Muscle of leg (tissue), 3 donors: ENCODE measurements at regions not wholly inside any gene's neighbourhood (a gene's known extent, or its start where the extent isn't known, plus 50 kb on each side); places are given as distances from the start of the nearest gene placed in this dataset.
"Not testable (repeated sequence)": the region's sequence is repeated elsewhere in the genome, so short reads cannot be mapped to it uniquely, and the experiment has no call there.

Experiments
- DNase-seq: peaks from one replicate; pipeline ENCODE4 v3.0.0; 2013
- H3K27ac ChIP-seq: one replicate; pipeline ENCODE4 v1.5.1; 2013; ENCODE audit warnings: mild to moderate bottlenecking, low read length, control low read depth
- H3K27me3 ChIP-seq: one replicate; pipeline ENCODE4 v1.6.1; 2013; ENCODE audit warnings: low read length; ENCODE audit not compliant: control insufficient read depth, insufficient read depth
- H3K36me3 ChIP-seq: one replicate; pipeline ENCODE4 v1.6.1; 2013; ENCODE audit warnings: low read length; ENCODE audit not compliant: control insufficient read depth, insufficient read depth
- H3K4me1 ChIP-seq: one replicate; pipeline ENCODE4 v1.6.1; 2013; ENCODE audit warnings: low read length; ENCODE audit not compliant: control insufficient read depth, insufficient read depth
- H3K4me3 ChIP-seq: one replicate; pipeline ENCODE4 v1.5.1; 2013; ENCODE audit warnings: low read length, control low read depth
- H3K9me3 ChIP-seq: replicated peaks from 2 replicates; pipeline ENCODE4 v1.6.1; 2013; ENCODE audit warnings: low read depth, low read length; ENCODE audit not compliant: control insufficient read depth
- WGBS: methylation state at CpG from one replicate; pipeline ENCODE4 v1.1.5; 2013; ENCODE audit warnings: missing lambda C conversion rate; ENCODE audit not compliant: insufficient coverage; 5-methylcytosine and 5-hydroxymethylcytosine counted together

DNA sequence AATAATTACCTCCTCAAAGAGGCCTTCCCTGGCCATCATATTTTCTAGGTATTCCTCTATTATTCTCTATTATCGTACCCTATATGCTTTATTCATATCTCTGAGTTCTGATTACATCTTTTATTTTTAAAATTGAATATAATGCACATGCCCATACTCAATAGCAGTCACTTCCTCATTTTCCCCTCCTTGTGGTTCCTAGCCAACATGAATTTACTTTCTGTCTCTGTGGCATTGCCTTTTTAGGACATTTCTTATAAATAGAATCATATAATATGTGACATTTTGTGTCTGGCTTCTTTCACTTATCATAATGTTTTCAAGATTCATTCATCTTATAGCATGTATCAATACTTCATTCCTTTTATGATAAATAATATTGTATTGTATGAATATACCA is 74.4 kb upstream of the TRHDE start:
- H3K4me1 ChIP-seq = no peaks in the 10 kb centered on the region
- no peak overlapping the region for H3K4me3 ChIP-seq
- no peaks in the 10 kb centered on the region for H3K36me3 ChIP-seq
- WGBS = no CpG with 5 or more reads among the region's 1 CpG
- no peak for DNase-seq
- H3K9me3 ChIP-seq = no peaks in the 10 kb centered on the region
- H3K27me3 ChIP-seq = no peaks in the 10 kb centered on the region
- H3K27ac ChIP-seq = no peak overlapping the region

DNA sequence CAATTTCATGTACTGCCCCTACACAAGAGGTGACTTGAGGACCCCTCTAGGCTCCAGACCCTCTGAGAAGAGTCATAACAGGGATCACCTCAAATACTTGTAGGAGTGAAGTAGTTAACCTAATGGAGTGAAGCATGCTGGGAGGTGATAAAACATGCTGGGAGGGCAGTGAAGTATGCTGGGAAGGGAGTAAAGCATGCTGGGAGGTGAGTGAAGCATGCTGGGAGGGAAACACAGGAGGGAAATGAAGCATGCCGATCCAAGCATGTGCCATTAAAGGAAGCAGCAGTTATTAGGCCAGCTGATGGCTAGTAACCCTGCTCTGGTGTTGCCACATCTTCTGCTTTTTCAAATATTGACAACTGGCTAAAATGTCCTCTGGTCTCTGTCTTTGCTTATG is 70.7 kb upstream of the TRHDE start:
- H3K27me3 ChIP-seq = no peaks in the 10 kb centered on the region
- no peak for DNase-seq
- no peaks in the 10 kb centered on the region for H3K4me1 ChIP-seq
- H3K4me3 ChIP-seq = no peak overlapping the region
- H3K9me3 ChIP-seq = no peaks in the 10 kb centered on the region
- no peak overlapping the region for H3K27ac ChIP-seq
- 67% methylated on average over 1 of the region's 1 CpG for WGBS
- H3K36me3 ChIP-seq = no peaks in the 10 kb centered on the region

DNA sequence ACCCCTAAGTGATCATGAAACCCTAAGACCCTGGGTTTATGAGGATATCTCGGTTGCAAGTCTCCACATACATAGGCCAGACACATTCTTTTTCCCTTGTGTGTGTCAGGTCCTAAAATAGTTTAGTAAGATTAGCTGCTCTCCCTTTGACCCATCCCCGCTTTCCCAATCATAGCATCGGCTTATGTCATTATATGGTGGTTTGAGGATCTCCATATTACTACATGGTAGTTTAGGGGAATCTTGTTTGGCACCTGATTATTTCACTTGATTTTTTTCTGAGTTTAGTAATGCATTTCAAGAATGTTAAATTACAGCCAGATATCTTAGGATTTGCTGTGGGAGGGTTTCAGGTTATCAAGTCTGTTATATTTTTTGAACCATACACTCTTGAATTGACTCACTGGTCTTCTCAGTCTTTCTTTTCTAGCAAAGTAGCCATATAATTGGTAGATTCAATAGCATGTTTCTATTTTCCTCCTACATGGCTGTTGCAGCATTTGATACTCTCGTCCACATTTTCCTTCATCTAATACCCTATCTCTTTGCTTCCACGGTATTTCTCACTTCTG is 68.3 kb upstream of the TRHDE start:
- H3K27ac ChIP-seq = no peak overlapping the region
- H3K27me3 ChIP-seq = no peaks in the 10 kb centered on the region
- no peaks in the 10 kb centered on the region for H3K36me3 ChIP-seq
- H3K9me3 ChIP-seq = no peaks in the 10 kb centered on the region
- WGBS = 73% methylated on average over 2 of the region's 5 CpGs
- H3K4me3 ChIP-seq = no peak overlapping the region
- DNase-seq = no peak
- peaks cover 1% of the 10 kb centered on the region for H3K4me1 ChIP-seq

DNA sequence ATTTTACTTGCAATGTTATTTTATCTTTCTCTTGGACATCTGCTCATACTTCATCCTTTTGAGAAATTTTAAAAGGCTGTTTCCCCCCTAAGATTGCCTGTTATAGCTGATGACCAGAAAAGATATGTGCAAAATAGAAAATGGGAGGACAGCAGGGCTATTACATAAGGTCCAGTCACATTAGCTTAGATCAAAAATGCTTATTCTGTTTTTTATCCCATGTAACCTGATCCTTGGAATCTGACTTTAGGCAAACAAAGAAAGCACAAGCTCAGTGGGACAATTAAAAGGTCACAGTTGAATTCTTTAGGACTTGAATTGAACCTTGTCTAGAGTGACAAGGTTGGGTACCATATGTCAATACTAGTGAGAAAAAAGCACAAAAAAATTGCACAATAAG is 65.1 kb upstream of the TRHDE start:
- Histone ChIP-seq H3K4me3 (no peak overlapping the region), H3K27me3 (no peaks in the 10 kb centered on the region), H3K27ac (no peak overlapping the region), H3K4me1 (peaks cover 2% of the 10 kb centered on the region), H3K36me3 (no peaks in the 10 kb centered on the region), H3K9me3 (no peaks in the 10 kb centered on the region)
- DNase-seq = no peak

DNA sequence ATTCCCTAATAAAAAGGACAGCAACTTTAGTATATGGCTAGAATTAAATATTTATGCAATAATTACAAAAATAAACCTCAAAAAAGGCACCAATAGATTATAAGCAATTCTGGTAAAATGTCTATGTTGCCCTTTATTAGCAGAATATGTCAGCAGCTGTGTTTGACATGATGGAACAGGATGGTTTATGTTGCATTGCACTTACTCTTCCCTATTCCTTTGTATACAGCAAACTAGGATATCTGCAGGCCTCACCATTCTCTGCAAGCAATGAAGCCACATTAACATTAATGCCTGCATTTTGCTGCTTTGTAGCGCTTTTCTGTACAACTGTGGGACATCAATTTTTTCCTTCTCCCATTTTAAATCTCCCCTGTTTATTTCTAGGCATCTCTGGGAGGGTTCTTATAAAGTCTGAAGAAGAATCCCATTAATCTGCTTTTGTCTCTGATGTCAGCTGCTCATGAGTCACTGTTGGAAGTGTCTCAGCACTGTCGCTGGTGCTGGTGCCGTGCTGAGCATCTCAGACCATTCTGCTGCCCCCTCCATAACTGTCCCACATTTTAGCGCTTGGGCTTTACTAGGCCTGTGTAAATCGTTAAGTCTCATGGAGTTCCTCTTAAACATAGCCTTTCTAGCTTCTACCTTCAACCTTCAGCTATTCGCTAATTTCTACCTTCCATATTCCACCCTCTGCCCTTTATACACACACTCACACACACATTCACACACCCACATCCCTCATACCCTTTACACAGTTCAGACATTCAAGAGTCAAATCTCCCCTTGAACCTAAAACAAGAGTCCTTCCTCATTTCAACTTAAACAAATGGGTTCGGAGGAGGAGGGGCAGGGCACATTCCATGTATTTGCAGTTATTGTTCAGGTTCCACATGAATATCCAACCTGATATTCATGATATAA is 64.4 kb upstream of the TRHDE start:
- H3K9me3 ChIP-seq = no peaks in the 10 kb centered on the region
- no peaks in the 10 kb centered on the region for H3K27me3 ChIP-seq
- H3K4me3 ChIP-seq = no peak overlapping the region
- peaks cover 2% of the 10 kb centered on the region for H3K4me1 ChIP-seq
- 79% methylated on average over 5 of the region's 7 CpGs for WGBS
- H3K27ac ChIP-seq = no peak overlapping the region
- DNase-seq = no peak
- no peaks in the 10 kb centered on the region for H3K36me3 ChIP-seq

DNA sequence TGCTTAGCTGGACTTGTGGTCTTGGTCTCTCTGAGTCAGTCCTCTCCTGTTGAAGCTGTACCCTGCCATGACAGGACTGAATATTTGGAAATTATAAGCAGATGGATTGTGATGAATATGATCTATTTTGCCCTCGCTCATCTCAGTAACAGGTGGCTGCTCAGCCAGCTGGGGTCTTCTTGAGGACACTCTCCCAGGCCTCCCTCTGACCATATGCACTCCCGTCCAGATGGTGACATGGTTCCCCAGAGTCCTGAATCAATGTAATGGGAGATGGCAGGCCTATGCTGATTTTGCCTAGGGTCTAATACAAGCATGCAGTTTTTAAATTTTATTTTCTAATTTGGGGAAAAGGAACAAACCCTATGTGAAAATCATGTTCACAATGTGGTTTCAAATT is 63.1 kb upstream of the TRHDE start:
- DNase-seq = peak; percentile 29
- Histone ChIP-seq H3K4me1 (peaks cover 2% of the 10 kb centered on the region), H3K9me3 (no peaks in the 10 kb centered on the region), H3K27me3 (no peaks in the 10 kb centered on the region), H3K4me3 (no peak overlapping the region), H3K27ac (no peak overlapping the region), H3K36me3 (no peaks in the 10 kb centered on the region)
- WGBS = 50% methylated on average over 1 of the region's 2 CpGs

DNA sequence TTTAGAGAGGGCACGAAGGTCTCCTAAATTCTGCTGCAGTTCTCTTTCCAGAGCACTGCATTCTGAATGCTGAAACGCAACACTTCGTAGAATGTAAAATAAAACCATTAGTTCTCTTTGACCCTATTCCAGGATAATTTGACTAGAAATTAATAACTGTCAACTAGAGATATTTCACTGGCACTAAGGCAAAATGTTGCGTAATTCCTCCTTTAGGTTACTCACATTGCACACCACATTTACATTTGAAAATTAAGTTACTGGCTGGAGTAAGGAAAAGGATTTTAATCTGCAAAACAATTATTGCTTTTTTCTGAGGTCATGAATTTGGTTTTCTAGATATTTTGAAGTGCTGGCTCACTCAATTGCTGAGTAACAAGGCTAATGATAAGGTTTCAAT is 58.0 kb upstream of the TRHDE start:
- H3K4me3 ChIP-seq = no peak overlapping the region
- no CpG with 5 or more reads among the region's 4 CpGs for WGBS
- H3K27ac ChIP-seq = no peak overlapping the region
- DNase-seq = no peak
- H3K4me1 ChIP-seq = no peaks in the 10 kb centered on the region
- H3K27me3 ChIP-seq = no peaks in the 10 kb centered on the region
- no peaks in the 10 kb centered on the region for H3K9me3 ChIP-seq
- H3K36me3 ChIP-seq = no peaks in the 10 kb centered on the region

DNA sequence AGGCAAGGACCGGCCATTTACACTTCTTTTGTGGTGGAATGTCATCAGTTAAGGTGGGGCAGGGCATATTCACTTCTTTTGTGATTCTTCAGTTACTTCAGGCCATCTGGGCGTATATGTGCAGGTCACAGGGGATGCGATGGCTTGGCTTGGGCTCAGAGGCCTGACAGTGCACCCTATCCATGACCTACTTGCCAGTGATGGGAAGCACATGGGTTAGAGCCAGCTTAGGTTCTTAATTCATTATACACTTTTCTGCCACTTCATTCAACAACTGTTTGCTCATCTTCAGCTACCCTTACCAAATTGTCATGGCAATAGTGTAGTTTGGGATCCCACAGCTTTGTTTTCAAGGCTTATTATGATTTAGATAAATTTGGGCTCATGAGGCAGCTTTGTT is 56.9 kb upstream of the TRHDE start:
- WGBS = 100% methylated on average over 1 of the region's 3 CpGs
- not testable (repeated sequence) for H3K27me3 ChIP-seq

DNA sequence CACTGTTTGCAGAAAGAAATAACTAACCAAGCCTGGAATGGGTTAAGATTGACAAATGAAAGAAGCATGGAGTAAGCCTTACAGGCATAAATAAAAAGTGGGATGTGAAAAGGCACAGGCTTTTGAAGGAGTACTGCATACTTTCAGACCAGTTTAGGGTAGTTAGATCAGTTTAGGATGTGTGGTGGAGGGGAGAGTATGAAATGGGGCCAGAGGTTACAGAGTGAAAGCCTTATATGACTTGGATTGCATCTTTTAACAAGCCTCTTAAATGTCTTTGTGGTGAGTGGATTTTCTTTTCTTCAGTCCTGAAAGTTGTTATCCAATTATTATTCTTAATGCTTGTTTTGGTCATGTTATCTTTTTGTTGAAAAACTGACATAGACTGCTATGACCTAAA is 52.2 kb upstream of the TRHDE start:
- no peaks in the 10 kb centered on the region for H3K9me3 ChIP-seq
- H3K36me3 ChIP-seq = no peaks in the 10 kb centered on the region
- no peaks in the 10 kb centered on the region for H3K27me3 ChIP-seq
- no peak overlapping the region for H3K27ac ChIP-seq
- no peaks in the 10 kb centered on the region for H3K4me1 ChIP-seq
- H3K4me3 ChIP-seq = no peak overlapping the region
- no peak for DNase-seq

More for the DNA sequence above, 56.9 kb upstream of the TRHDE start:
- H3K4me3 ChIP-seq, H3K27ac ChIP-seq, DNase-seq, H3K9me3 ChIP-seq, H3K4me1 ChIP-seq, H3K36me3 ChIP-seq: not testable (repeated sequence)
